ENCODE measurements at regions not wholly inside any gene's neighbourhood (a gene's known extent, or its start where the extent isn't known, plus 50 kb on each side); places are given as distances from the start of the nearest gene placed in this dataset.

DNA sequence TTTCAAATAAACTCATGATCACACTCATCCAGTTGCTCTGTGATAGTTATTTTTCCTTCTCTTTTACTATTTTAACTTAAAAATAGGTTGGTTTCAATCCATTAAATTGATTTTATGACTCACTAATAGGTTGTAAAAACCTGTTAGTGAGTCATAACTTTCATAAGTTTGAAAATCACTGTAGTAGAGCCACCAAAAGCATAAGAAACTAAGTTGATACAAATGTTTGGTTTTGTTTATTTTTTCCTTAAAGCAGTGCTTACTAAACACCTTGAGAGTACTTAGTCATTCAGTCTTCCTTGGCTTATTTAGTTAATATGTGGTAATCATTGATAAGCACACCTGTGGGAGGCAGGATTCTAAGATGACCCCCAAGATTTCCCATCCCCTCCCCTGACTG lies 312.1 kb upstream of the MAN1A1 start:
- Histone ChIP-seq H3K27ac (ENCODE audit: low read depth, low read length) (no peak overlapping the region), H2AFZ (ENCODE audit: low read length, unreplicated experiment) (no peak overlapping the region), H3K79me2 (ENCODE audit: control insufficient read depth, insufficient read depth, low read length, unreplicated experiment) (no peaks in the 10 kb centered on the region), H3K27me3 (ENCODE audit: insufficient read depth, low read length) (no peaks in the 10 kb centered on the region), H3K4me3 (ENCODE audit: low read depth, low read length) (no peak overlapping the region), H3K36me3 (ENCODE audit: insufficient read depth, low read length) (no peaks in the 10 kb centered on the region), H3K4me1 (ENCODE audit: control insufficient read depth, insufficient read depth, low read length, unreplicated experiment) (no peaks in the 10 kb centered on the region)

DNA sequence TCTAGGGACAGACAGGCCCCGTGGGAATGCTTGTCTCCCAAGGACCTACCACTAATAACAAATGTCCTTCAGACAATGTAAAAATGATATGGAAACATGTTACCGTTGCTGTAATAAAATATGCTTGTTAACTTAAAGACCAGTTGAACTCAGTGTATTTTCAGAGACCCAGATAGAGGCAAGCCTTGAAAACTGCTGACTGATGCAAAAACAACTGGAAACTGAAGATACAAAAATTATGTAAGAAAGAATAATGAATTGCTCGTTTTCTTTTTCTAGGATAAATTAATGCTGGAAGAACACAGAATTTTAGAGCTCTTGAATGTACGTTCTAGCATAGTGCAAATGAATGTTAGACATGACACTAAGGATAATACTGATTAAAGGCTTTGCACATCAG lies 311.5 kb upstream of the MAN1A1 start:
- H3K36me3 ChIP-seq (ENCODE audit: insufficient read depth, low read length): no peaks in the 10 kb centered on the region
- no peaks in the 10 kb centered on the region for H3K4me1 ChIP-seq (ENCODE audit: control insufficient read depth, insufficient read depth, low read length, unreplicated experiment)
- no peak overlapping the region for H3K4me3 ChIP-seq (ENCODE audit: low read depth, low read length)
- no peaks in the 10 kb centered on the region for H3K79me2 ChIP-seq (ENCODE audit: control insufficient read depth, insufficient read depth, low read length, unreplicated experiment)
- no peaks in the 10 kb centered on the region for H3K27me3 ChIP-seq (ENCODE audit: insufficient read depth, low read length)
- H2AFZ ChIP-seq (ENCODE audit: low read length, unreplicated experiment): no peak overlapping the region
- H3K27ac ChIP-seq (ENCODE audit: low read depth, low read length): no peak overlapping the region

DNA sequence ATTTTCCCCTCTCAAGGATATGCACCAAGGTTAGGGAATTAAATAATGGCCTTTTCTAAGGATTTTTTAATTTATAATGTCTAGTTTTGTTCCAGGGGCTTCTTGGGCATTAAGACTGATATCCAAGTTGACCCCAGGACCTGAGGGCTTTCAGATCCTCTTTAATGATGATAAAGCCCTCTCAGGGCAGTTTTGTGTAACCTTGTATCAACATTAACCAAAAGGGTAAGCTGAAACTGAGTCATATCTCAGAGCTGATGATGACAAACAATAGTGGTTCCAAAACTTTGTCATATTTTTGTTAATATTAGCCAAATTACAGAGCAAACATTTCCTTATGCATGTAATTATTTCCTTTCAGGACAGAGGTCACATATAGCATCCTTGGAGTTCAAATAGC lies 309.4 kb upstream of the MAN1A1 start:
- H3K27me3 ChIP-seq (ENCODE audit: insufficient read depth, low read length): no peaks in the 10 kb centered on the region
- no peaks in the 10 kb centered on the region for H3K79me2 ChIP-seq (ENCODE audit: control insufficient read depth, insufficient read depth, low read length, unreplicated experiment)
- H3K27ac ChIP-seq (ENCODE audit: low read depth, low read length): no peak overlapping the region
- no peaks in the 10 kb centered on the region for H3K36me3 ChIP-seq (ENCODE audit: insufficient read depth, low read length)
- H3K4me3 ChIP-seq (ENCODE audit: low read depth, low read length): no peak overlapping the region
- H2AFZ ChIP-seq (ENCODE audit: low read length, unreplicated experiment): no peak overlapping the region
- no peaks in the 10 kb centered on the region for H3K4me1 ChIP-seq (ENCODE audit: control insufficient read depth, insufficient read depth, low read length, unreplicated experiment)

DNA sequence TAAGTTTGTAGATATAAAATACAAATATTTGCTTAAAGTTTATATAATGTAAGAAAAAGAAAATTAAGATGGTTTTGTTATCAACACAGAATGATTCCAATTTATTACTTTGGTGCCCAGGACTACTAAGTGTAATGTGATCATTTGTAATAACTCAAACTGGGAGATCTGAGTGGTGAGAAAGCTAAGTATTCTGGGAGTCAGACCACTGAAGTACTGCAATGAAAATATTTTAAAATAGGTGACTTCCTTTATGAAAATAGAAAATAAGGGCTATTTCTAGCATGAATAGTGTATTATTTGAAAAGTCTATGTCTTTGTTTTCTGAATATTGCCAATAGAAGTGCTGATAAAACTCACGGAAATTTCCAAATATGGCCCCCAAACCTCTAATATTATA lies 305.6 kb upstream of the MAN1A1 start:
- Histone ChIP-seq H3K36me3 (ENCODE audit: insufficient read depth, low read length) (no peaks in the 10 kb centered on the region), H3K4me1 (ENCODE audit: control insufficient read depth, insufficient read depth, low read length, unreplicated experiment) (no peaks in the 10 kb centered on the region), H3K79me2 (ENCODE audit: control insufficient read depth, insufficient read depth, low read length, unreplicated experiment) (no peaks in the 10 kb centered on the region), H3K4me3 (ENCODE audit: low read depth, low read length) (no peak overlapping the region), H3K27me3 (ENCODE audit: insufficient read depth, low read length) (no peaks in the 10 kb centered on the region), H2AFZ (ENCODE audit: low read length, unreplicated experiment) (no peak overlapping the region), H3K27ac (ENCODE audit: low read depth, low read length) (no peak overlapping the region)

DNA sequence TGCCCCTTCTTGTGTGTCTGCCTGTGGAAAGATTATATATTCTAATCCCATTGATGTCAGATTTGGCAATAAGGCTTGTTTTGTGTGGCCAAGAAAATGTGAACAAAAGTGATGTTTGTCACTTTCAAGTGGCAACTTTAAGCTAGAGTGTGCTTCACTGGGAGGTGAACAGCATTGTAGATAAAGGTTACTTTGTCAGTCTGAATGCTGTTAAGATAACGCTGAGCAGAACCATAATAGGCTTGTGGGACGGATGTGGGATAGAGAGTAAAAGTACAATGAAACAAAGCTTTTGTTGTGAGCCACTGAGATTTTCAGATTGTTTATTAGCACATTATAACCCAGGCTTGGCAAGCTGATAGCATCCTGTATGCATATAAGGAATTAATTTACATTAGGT lies 303.8 kb upstream of the MAN1A1 start:
- no peak overlapping the region for H3K27ac ChIP-seq (ENCODE audit: low read depth, low read length)
- H2AFZ ChIP-seq (ENCODE audit: low read length, unreplicated experiment): no peak overlapping the region
- no peaks in the 10 kb centered on the region for H3K4me1 ChIP-seq (ENCODE audit: control insufficient read depth, insufficient read depth, low read length, unreplicated experiment)
- no peaks in the 10 kb centered on the region for H3K79me2 ChIP-seq (ENCODE audit: control insufficient read depth, insufficient read depth, low read length, unreplicated experiment)
- no peaks in the 10 kb centered on the region for H3K27me3 ChIP-seq (ENCODE audit: insufficient read depth, low read length)
- no peaks in the 10 kb centered on the region for H3K36me3 ChIP-seq (ENCODE audit: insufficient read depth, low read length)
- H3K4me3 ChIP-seq (ENCODE audit: low read depth, low read length): no peak overlapping the region

DNA sequence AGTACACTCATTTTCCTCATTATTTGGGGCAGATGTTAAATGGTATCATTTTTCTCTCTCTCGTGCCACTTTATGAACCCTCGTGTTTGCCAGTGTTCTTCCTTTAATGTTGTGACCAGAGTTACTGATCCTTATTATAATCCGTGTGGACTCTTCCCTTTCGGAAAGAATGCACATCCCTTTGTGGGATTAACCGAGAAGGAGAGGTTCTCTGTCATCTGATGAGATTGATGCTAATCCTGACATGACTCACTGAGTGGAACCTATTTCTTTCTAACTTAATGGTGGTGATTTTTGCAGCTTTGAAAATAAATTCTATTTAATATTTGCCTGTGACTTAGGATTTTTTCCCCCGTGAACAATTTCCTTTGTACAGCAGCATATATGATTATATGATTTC lies 300.0 kb upstream of the MAN1A1 start:
- H3K27ac ChIP-seq (ENCODE audit: low read depth, low read length): no peak overlapping the region
- no peaks in the 10 kb centered on the region for H3K79me2 ChIP-seq (ENCODE audit: control insufficient read depth, insufficient read depth, low read length, unreplicated experiment)

DNA sequence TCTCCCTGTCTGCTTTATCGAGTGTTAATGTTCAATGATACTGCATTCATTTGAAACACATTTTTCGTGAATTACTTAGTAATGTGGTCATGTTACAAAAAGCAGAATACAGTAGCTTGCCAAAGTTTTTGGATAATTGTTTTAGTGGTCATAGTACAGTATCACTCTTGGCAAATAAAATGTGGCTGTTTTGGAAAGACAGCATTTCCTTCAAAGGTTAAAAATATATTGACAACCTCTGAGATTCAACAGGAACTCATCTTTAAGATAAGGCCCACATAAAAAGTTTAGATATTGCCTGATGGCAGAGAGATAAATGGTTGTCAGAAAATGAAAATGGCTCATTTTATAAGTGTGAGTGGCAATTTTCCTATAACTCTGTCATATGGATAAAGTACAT lies 297.7 kb upstream of the MAN1A1 start:
- H3K4me3 ChIP-seq (ENCODE audit: low read depth, low read length): peak overlapping the region; percentile 37
- no peak overlapping the region for H3K27ac ChIP-seq (ENCODE audit: low read depth, low read length)
- H3K36me3 ChIP-seq (ENCODE audit: insufficient read depth, low read length): no peaks in the 10 kb centered on the region
- H3K79me2 ChIP-seq (ENCODE audit: control insufficient read depth, insufficient read depth, low read length, unreplicated experiment): no peaks in the 10 kb centered on the region
- peak overlapping the region; percentile 94 for H2AFZ ChIP-seq (ENCODE audit: low read length, unreplicated experiment)
- H3K27me3 ChIP-seq (ENCODE audit: insufficient read depth, low read length): no peaks in the 10 kb centered on the region
- H3K4me1 ChIP-seq (ENCODE audit: control insufficient read depth, insufficient read depth, low read length, unreplicated experiment): peaks cover 15% of the 10 kb centered on the region

More for the DNA sequence above, 300.0 kb upstream of the MAN1A1 start:
- Histone ChIP-seq H3K4me3 (ENCODE audit: low read depth, low read length) (no peak overlapping the region), H3K27me3 (ENCODE audit: insufficient read depth, low read length) (no peaks in the 10 kb centered on the region), H3K36me3 (ENCODE audit: insufficient read depth, low read length) (no peaks in the 10 kb centered on the region), H3K4me1 (ENCODE audit: control insufficient read depth, insufficient read depth, low read length, unreplicated experiment) (peaks cover 15% of the 10 kb centered on the region), H2AFZ (ENCODE audit: low read length, unreplicated experiment) (no peak overlapping the region)

DNA sequence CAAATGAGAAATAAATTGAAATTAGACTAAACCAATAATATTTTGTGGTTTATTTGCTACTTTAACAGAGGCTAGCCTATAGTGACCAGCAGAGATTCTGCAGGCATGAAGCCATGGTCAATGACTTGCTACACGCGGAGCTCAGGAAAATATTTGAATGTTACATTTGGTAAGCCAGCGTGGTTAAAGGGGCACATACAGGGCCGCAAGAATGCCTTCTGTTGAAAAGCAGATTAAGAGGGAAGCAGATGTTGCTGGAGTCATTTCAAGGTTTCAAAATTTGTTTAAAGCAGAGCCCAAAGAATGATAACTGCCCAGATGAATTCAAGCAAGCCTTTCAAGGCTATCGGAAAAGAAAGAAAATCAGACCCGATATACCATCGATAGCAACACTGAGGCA lies 294.3 kb upstream of the MAN1A1 start:
- Histone ChIP-seq H2AFZ (ENCODE audit: low read length, unreplicated experiment) (no peak overlapping the region), H3K4me3 (ENCODE audit: low read depth, low read length) (no peak overlapping the region), H3K79me2 (ENCODE audit: control insufficient read depth, insufficient read depth, low read length, unreplicated experiment) (no peaks in the 10 kb centered on the region), H3K27me3 (ENCODE audit: insufficient read depth, low read length) (no peaks in the 10 kb centered on the region), H3K4me1 (ENCODE audit: control insufficient read depth, insufficient read depth, low read length, unreplicated experiment) (peaks cover 15% of the 10 kb centered on the region), H3K36me3 (ENCODE audit: insufficient read depth, low read length) (no peaks in the 10 kb centered on the region), H3K27ac (ENCODE audit: low read depth, low read length) (no peak overlapping the region)

DNA sequence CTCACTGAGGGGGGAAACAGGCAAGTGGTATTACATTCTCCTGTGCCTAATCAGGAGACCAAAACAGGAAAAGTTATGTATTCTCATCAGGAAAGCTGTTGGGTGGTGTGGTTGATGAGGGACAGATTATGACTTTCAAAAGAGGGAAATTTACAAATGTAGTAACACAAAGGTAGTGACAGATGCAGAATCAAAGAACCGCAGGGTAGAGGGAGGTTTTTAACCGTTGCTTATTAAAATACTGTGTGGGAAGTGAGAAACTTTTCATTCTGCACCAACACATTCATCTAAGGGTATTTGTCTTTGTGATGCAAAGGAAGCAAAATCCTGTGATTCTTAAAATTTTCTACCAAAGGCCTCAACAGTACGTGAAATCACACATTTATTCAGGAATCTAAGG lies 288.2 kb upstream of the MAN1A1 start:
- H3K27me3 ChIP-seq (ENCODE audit: insufficient read depth, low read length): no peaks in the 10 kb centered on the region
- no peak overlapping the region for H3K4me3 ChIP-seq (ENCODE audit: low read depth, low read length)
- no peaks in the 10 kb centered on the region for H3K4me1 ChIP-seq (ENCODE audit: control insufficient read depth, insufficient read depth, low read length, unreplicated experiment)
- no peak overlapping the region for H3K27ac ChIP-seq (ENCODE audit: low read depth, low read length)
- H2AFZ ChIP-seq (ENCODE audit: low read length, unreplicated experiment): no peak overlapping the region
- no peaks in the 10 kb centered on the region for H3K79me2 ChIP-seq (ENCODE audit: control insufficient read depth, insufficient read depth, low read length, unreplicated experiment)
- no peaks in the 10 kb centered on the region for H3K36me3 ChIP-seq (ENCODE audit: insufficient read depth, low read length)

DNA sequence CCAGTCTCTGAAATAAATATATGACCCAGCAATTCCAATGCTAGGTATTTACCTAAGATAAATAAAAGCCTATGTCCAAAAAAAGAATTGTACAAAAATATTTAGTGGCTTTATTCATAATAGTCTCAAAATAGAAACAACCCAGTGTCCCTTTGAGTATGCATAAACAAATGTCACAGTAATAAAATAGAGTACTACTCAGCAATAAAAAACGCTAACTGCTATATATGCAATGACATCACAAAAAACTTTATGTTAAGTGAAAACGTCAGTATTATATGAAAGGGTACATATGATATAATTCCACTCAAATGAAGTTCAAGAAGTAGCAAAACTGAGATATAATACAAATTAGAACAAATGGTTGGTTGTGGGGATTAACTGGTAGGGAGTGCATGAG lies 286.5 kb upstream of the MAN1A1 start:
- Histone ChIP-seq H3K79me2 (ENCODE audit: control insufficient read depth, insufficient read depth, low read length, unreplicated experiment) (no peaks in the 10 kb centered on the region), H3K4me1 (ENCODE audit: control insufficient read depth, insufficient read depth, low read length, unreplicated experiment) (no peaks in the 10 kb centered on the region), H3K27ac (ENCODE audit: low read depth, low read length) (no peak overlapping the region), H2AFZ (ENCODE audit: low read length, unreplicated experiment) (no peak overlapping the region), H3K27me3 (ENCODE audit: insufficient read depth, low read length) (no peaks in the 10 kb centered on the region), H3K36me3 (ENCODE audit: insufficient read depth, low read length) (no peaks in the 10 kb centered on the region), H3K4me3 (ENCODE audit: low read depth, low read length) (no peak overlapping the region)

DNA sequence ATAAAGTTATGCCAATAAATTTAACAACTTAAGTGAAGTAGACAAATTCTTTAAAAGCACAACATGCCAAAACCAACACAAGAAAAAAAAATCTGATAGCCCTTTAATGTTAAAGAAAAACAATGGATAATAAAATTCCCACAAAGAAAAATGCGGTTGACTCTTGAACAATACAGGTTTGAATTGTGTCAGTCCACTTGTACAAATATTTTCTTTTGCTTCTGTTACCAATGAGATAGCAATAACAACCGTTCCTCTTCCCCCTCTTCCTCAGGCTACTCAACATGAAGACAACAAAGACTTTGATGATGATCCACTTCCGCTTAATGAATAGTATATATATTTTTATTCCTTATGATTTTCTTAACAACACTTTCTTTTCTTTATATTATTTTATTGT lies 283.9 kb upstream of the MAN1A1 start:
- H3K79me2 ChIP-seq (ENCODE audit: control insufficient read depth, insufficient read depth, low read length, unreplicated experiment): no peaks in the 10 kb centered on the region
- no peaks in the 10 kb centered on the region for H3K36me3 ChIP-seq (ENCODE audit: insufficient read depth, low read length)
- no peaks in the 10 kb centered on the region for H3K27me3 ChIP-seq (ENCODE audit: insufficient read depth, low read length)
- H3K4me3 ChIP-seq (ENCODE audit: low read depth, low read length): no peak overlapping the region
- H2AFZ ChIP-seq (ENCODE audit: low read length, unreplicated experiment): no peak overlapping the region
- no peak overlapping the region for H3K27ac ChIP-seq (ENCODE audit: low read depth, low read length)
- peaks cover 4% of the 10 kb centered on the region for H3K4me1 ChIP-seq (ENCODE audit: control insufficient read depth, insufficient read depth, low read length, unreplicated experiment)
